Endothelial cell of umbilical vein (primary cell): ENCODE measurements at regions not wholly inside any gene's neighbourhood (a gene's known extent, or its start where the extent isn't known, plus 50 kb on each side); places are given as distances from the start of the nearest gene placed in this dataset.

Experiments used
- BruUV-seq: library from RNA; stranded (reverse); fragments of 400-500 nt; replicated peaks from 2 replicates; lab custom pipeline; 2021; lab: Mats Ljungman, UMichigan
- CTCF ChIA-PET: fragments of 300-600, 350-600 bp; sonication (Branson Sonifier 250); formaldehyde crosslinking; loops from one replicate; lab custom pipeline; 2021; ENCODE audit warnings: antibody characterized with exemption, inconsistent platforms; lab: Charles Lee
- POLR2A ChIA-PET: fragments of 300-600, 350-600 bp; sonication (Branson Sonifier 250); formaldehyde crosslinking; loops from one replicate; lab custom pipeline; 2021; ENCODE audit warnings: antibody characterized with exemption, inconsistent platforms; lab: Charles Lee
- DNase-seq: peaks from one replicate; pipeline ENCODE4 v3.0.0-alpha.2; 2011; ENCODE audit warnings: low read depth, low spot score
- FAIRE-seq: peaks from 2 replicates; lab custom pipeline; 2011; peaks lifted over from hg19 to GRCh38; lab: Jason Lieb, UNC
- H2AFZ ChIP-seq: 2 replicates; pipeline ENCODE4 v1.6.0; 2012; ENCODE audit warnings: low read depth, low read length, control low read depth, inconsistent platforms
- H3K27ac ChIP-seq: 2 replicates; pipeline ENCODE4 v1.5.1; 2011; ENCODE audit warnings: low read depth, mild to moderate bottlenecking, control low read depth, low read length, moderate library complexity; ENCODE audit not compliant: insufficient read depth
- H3K27me3 ChIP-seq, 2 experiments: 2 replicates each; pipeline versions ENCODE4 v1.6.0 to v1.6.1; 2011; ENCODE audit warnings: low read length in 2 of 2, mixed read lengths in 1 of 2; ENCODE audit not compliant: control insufficient read depth in 2 of 2, insufficient read depth in 2 of 2
- H3K36me3 ChIP-seq, 2 experiments: 2 replicates in 1 of 2; 3 replicates in 1 of 2; pipeline ENCODE4 v1.5.1; 2011; ENCODE audit warnings: low read length in 2 of 2, mild to moderate bottlenecking in 1 of 2, moderate library complexity in 1 of 2; ENCODE audit not compliant: control insufficient read depth in 2 of 2, insufficient read depth in 2 of 2; ENCODE audit errors: extremely low read depth in 1 of 2
- H3K4me1 ChIP-seq: 3 replicates; pipeline ENCODE4 v1.5.1; 2011; ENCODE audit warnings: mild to moderate bottlenecking, low read length; ENCODE audit not compliant: control insufficient read depth, insufficient read depth; ENCODE audit errors: extremely low read depth
- H3K4me2 ChIP-seq: 2 replicates; pipeline ENCODE4 v1.6.1; 2011; ENCODE audit warnings: low read length, control low read depth, mixed read lengths; ENCODE audit not compliant: insufficient read depth
- H3K4me3 ChIP-seq, 3 experiments: fragments of 200-600 bp in 1 of 3; sonication (generic), shearing (Covaris generic) in 1 of 3; replicated peaks in 1 of 3; 2 replicates each; pipeline ENCODE4 v1.5.1; 2011 to 2016; ENCODE audit warnings: control low read depth in 3 of 3, low read length in 3 of 3, mild to moderate bottlenecking in 2 of 3, inconsistent platforms in 1 of 3, low read depth in 1 of 3, moderate library complexity in 1 of 3; ENCODE audit not compliant: insufficient read depth in 1 of 3
- H3K79me2 ChIP-seq: 2 replicates; pipeline ENCODE4 v1.6.0; 2012; ENCODE audit warnings: low read length, inconsistent platforms; ENCODE audit not compliant: control insufficient read depth, insufficient read depth
- H3K9ac ChIP-seq: replicated peaks from 2 replicates; pipeline ENCODE3; 2011; ENCODE audit warnings: low read length, control low read depth; ENCODE audit not compliant: insufficient read depth; ENCODE audit errors: extremely low read depth
- H3K9me1 ChIP-seq: replicated peaks from 3 replicates; pipeline ENCODE4 v1.6.0; 2011; ENCODE audit warnings: mild to moderate bottlenecking, low read length; ENCODE audit not compliant: control insufficient read depth, insufficient read depth; ENCODE audit errors: extremely low read depth
- H3K9me3 ChIP-seq: replicated peaks from 2 replicates; pipeline ENCODE4 v1.5.1; 2012; ENCODE audit warnings: low read length, inconsistent platforms; ENCODE audit not compliant: control insufficient read depth, insufficient read depth
- H4K20me1 ChIP-seq: replicated peaks from 2 replicates; pipeline ENCODE3; 2011; ENCODE audit warnings: mild to moderate bottlenecking, low read length; ENCODE audit not compliant: control insufficient read depth, insufficient read depth; ENCODE audit errors: extremely low read depth
- CTCF ChIP-seq, 2 donors: IDR thresholded peaks; 1 replicate in 1 of 2; 2 replicates in 1 of 2; pipeline ENCODE4 v1.5.1; 2011; ENCODE audit warnings: low read length in 2 of 2, mild to moderate bottlenecking in 2 of 2, moderate library complexity in 2 of 2, control low read depth in 1 of 2, inconsistent platforms in 1 of 2, low read depth in 1 of 2; ENCODE audit not compliant: insufficient read depth in 1 of 2; ENCODE audit errors: extremely low read depth in 1 of 2
- EZH2 ChIP-seq: IDR thresholded peaks from 2 replicates; pipeline ENCODE4 v1.6.1; 2012; ENCODE audit warnings: borderline replicate concordance, low read depth, mild to moderate bottlenecking, moderate library complexity, low read length, inconsistent platforms; ENCODE audit not compliant: severe bottlenecking
- MAX ChIP-seq: IDR thresholded peaks from 2 replicates; pipeline ENCODE4 v1.6.1; 2011; ENCODE audit not compliant: insufficient read depth, insufficient read length
- MYC ChIP-seq: IDR thresholded peaks from one replicate; pipeline ENCODE4 v1.6.1; 2011; ENCODE audit warnings: mild to moderate bottlenecking, low read depth, low read length
- POLR2A ChIP-seq: IDR thresholded peaks from 2 replicates; pipeline ENCODE4 v1.6.1; 2012; ENCODE audit warnings: low read depth, mild to moderate bottlenecking, control low read depth, low read length
- POLR2AphosphoS5 ChIP-seq: IDR thresholded peaks from 2 replicates; pipeline ENCODE4 v1.6.1; 2012; ENCODE audit warnings: low read depth, mild to moderate bottlenecking, control low read depth, low read length, moderate library complexity; ENCODE audit not compliant: insufficient read depth
- dilution Hi-C: fragments of 300-500 bp; cut with MboI; formaldehyde crosslinking; loops from one replicate; pipeline ENCODE4 v1.15.0; 2019; ENCODE audit warnings: low sequenced_read_pairs; ENCODE audit not compliant: extremely low pct_ligation_motif_present
- intact Hi-C: fragments of 100-400 bp; cut with micrococcal nuclease; formaldehyde crosslinking; loops from one replicate; pipeline ENCODE4 v1.10.0; 2022

GRCh38 chr3:106323586-106323985 lies 454.8 kb upstream of the CBLB start:
- Histone ChIP-seq H3K9me1 (no peaks in the 10 kb centered on the region), H3K79me2 (no peaks in the 10 kb centered on the region), H4K20me1 (no peaks in the 10 kb centered on the region), H3K9me3 (no peaks in the 10 kb centered on the region), H3K4me2 (no peak overlapping the region), H2AFZ (no peak overlapping the region), H3K4me1 (no peaks in the 10 kb centered on the region), H3K4me3 (no peak overlapping the region), H3K36me3 (no peaks in the 10 kb centered on the region), H3K9ac (no peak overlapping the region), H3K27me3 (no peaks in the 10 kb centered on the region), H3K27ac (no peak overlapping the region)
- POLR2A ChIA-PET = no interaction called here
- DNase-seq (no peak), FAIRE-seq (no peak)
- no TSS peak for BruUV-seq
- dilution Hi-C loops (no loop called here), intact Hi-C loops (no loop called here)
- TF ChIP-seq POLR2A = no peak
- no peak for TF ChIP-seq CTCF (IDR thresholded peaks at IDR 0.05; ENCODE audit: extremely low read depth in 1 of 2, insufficient read depth in 1 of 2, low read depth in 1 of 2, low read length in 2 of 2)
- TF ChIP-seq EZH2 = no peak
- TF ChIP-seq MAX = no peak
- no peak for TF ChIP-seq MYC
- TF ChIP-seq POLR2AphosphoS5 = no peak
- CTCF ChIA-PET = no interaction called here
